ENCODE measurements at regions not wholly inside any gene's neighbourhood (a gene's known extent, or its start where the extent isn't known, plus 50 kb on each side); places are given as distances from the start of the nearest gene placed in this dataset.

- TF ChIP-seq CTCF (IDR thresholded peaks at IDR 0.05; ENCODE audit: low read length) (no peak), EZH2 (IDR thresholded peaks at IDR 0.05; ENCODE audit: borderline replicate concordance, low read length) (no peak)
- H3K4me2 ChIP-seq (ENCODE audit: low read length) = no peak overlapping the region
- H4K20me1 ChIP-seq (ENCODE audit: insufficient read depth, low read length) = no peaks in the 10 kb centered on the region
- no peaks in the 10 kb centered on the region for H3K9me2 ChIP-seq (ENCODE audit: low read depth, low read length)
- no peaks in the 10 kb centered on the region for H3K79me2 ChIP-seq (ENCODE audit: insufficient read depth, low read length)
- no peaks in the 10 kb centered on the region for H3K27me3 ChIP-seq (ENCODE audit: insufficient read depth, low read length)
- H3K9ac ChIP-seq (ENCODE audit: low read length) = no peak overlapping the region
- no peaks in the 10 kb centered on the region for H3K9me3 ChIP-seq (ENCODE audit: low read length)
- no peaks in the 10 kb centered on the region for H3F3A ChIP-seq (ENCODE audit: insufficient read depth, low read length)
- no peaks in the 10 kb centered on the region for H3K36me3 ChIP-seq (ENCODE audit: insufficient read depth, low read length)
- H3K27ac ChIP-seq (ENCODE audit: low read depth, low read length, poor library complexity, severe bottlenecking) = no peak overlapping the region
- H3K4me3 ChIP-seq (ENCODE audit: low read depth, low read length, poor library complexity, severe bottlenecking) = no peak overlapping the region
- H2AFZ ChIP-seq (ENCODE audit: low read length) = no peak overlapping the region
- H3K4me1 ChIP-seq (ENCODE audit: insufficient read depth, low read length, severe bottlenecking) = no peaks in the 10 kb centered on the region
These were observed 122.7 kb upstream of the PRNP start for GRCh38 chr20:4563534-4563933.

- Histone ChIP-seq H3K4me2 (ENCODE audit: low read length) (no peak overlapping the region), H3K9me2 (ENCODE audit: low read depth, low read length) (no peaks in the 10 kb centered on the region), H3K36me3 (ENCODE audit: insufficient read depth, low read length) (no peaks in the 10 kb centered on the region), H3K4me1 (ENCODE audit: insufficient read depth, low read length, severe bottlenecking) (no peaks in the 10 kb centered on the region), H3K27me3 (ENCODE audit: insufficient read depth, low read length) (no peaks in the 10 kb centered on the region), H3F3A (ENCODE audit: insufficient read depth, low read length) (no peaks in the 10 kb centered on the region), H4K20me1 (ENCODE audit: insufficient read depth, low read length) (no peaks in the 10 kb centered on the region), H3K79me2 (ENCODE audit: insufficient read depth, low read length) (no peaks in the 10 kb centered on the region), H3K4me3 (ENCODE audit: low read depth, low read length, poor library complexity, severe bottlenecking) (no peak overlapping the region), H2AFZ (ENCODE audit: low read length) (no peak overlapping the region), H3K27ac (ENCODE audit: low read depth, low read length, poor library complexity, severe bottlenecking) (no peak overlapping the region), H3K9me3 (ENCODE audit: low read length) (no peaks in the 10 kb centered on the region), H3K9ac (ENCODE audit: low read length) (no peak overlapping the region)
- no peak for TF ChIP-seq CTCF (IDR thresholded peaks at IDR 0.05; ENCODE audit: low read length)
- no peak for TF ChIP-seq EZH2 (IDR thresholded peaks at IDR 0.05; ENCODE audit: borderline replicate concordance, low read length)
These were observed 123.2 kb upstream of the PRNP start for GRCh38 chr20:4563031-4563430.

GRCh38 chr20:4560667-4561066 is 125.6 kb upstream of the PRNP start:
- H3K9me3 ChIP-seq (ENCODE audit: low read length) = no peaks in the 10 kb centered on the region
- no peak overlapping the region for H3K4me2 ChIP-seq (ENCODE audit: low read length)
- H3K79me2 ChIP-seq (ENCODE audit: insufficient read depth, low read length) = no peaks in the 10 kb centered on the region
- H2AFZ ChIP-seq (ENCODE audit: low read length) = no peak overlapping the region
- H3F3A ChIP-seq (ENCODE audit: insufficient read depth, low read length) = no peaks in the 10 kb centered on the region
- no peak overlapping the region for H3K9ac ChIP-seq (ENCODE audit: low read length)
- no peaks in the 10 kb centered on the region for H4K20me1 ChIP-seq (ENCODE audit: insufficient read depth, low read length)
- H3K27me3 ChIP-seq (ENCODE audit: insufficient read depth, low read length) = no peaks in the 10 kb centered on the region
- H3K27ac ChIP-seq (ENCODE audit: low read depth, low read length, poor library complexity, severe bottlenecking) = no peak overlapping the region
- TF ChIP-seq EZH2 (IDR thresholded peaks at IDR 0.05; ENCODE audit: borderline replicate concordance, low read length) (no peak), CTCF (IDR thresholded peaks at IDR 0.05; ENCODE audit: low read length) (no peak)
- H3K4me3 ChIP-seq (ENCODE audit: low read depth, low read length, poor library complexity, severe bottlenecking) = no peak overlapping the region
- H3K9me2 ChIP-seq (ENCODE audit: low read depth, low read length) = no peaks in the 10 kb centered on the region
- H3K36me3 ChIP-seq (ENCODE audit: insufficient read depth, low read length) = no peaks in the 10 kb centered on the region
- no peaks in the 10 kb centered on the region for H3K4me1 ChIP-seq (ENCODE audit: insufficient read depth, low read length, severe bottlenecking)
